OCI-LY1 (cell line): ENCODE measurements at regions not wholly inside any gene's neighbourhood (a gene's known extent, or its start where the extent isn't known, plus 50 kb on each side); places are given as distances from the start of the nearest gene placed in this dataset.

Experiments
- CTCF ChIP-seq: fragments of 200-600 bp; sonication (generic), shearing (Covaris generic); IDR thresholded peaks from 2 replicates; pipeline ENCODE4 v1.5.1; 2017; ENCODE audit warnings: mild to moderate bottlenecking, antibody characterized with exemption, low read length, moderate library complexity, mixed read lengths
- EZH2 ChIP-seq: fragments of 200-600 bp; sonication (generic), shearing (Covaris generic); IDR thresholded peaks from 2 replicates; pipeline ENCODE4 v1.8.0; 2017; ENCODE audit warnings: borderline replicate concordance, mixed run types, mild to moderate bottlenecking, antibody characterized with exemption, low read length, moderate library complexity, mixed read lengths

- TF ChIP-seq CTCF (no peak), EZH2 (no peak)
Observed at GRCh38 chr1:25003000-25003399, 72.9 kb upstream of the RUNX3 start.
